ENCODE measurements at regions not wholly inside any gene's neighbourhood (a gene's known extent, or its start where the extent isn't known, plus 50 kb on each side); places are given as distances from the start of the nearest gene placed in this dataset.

DNA sequence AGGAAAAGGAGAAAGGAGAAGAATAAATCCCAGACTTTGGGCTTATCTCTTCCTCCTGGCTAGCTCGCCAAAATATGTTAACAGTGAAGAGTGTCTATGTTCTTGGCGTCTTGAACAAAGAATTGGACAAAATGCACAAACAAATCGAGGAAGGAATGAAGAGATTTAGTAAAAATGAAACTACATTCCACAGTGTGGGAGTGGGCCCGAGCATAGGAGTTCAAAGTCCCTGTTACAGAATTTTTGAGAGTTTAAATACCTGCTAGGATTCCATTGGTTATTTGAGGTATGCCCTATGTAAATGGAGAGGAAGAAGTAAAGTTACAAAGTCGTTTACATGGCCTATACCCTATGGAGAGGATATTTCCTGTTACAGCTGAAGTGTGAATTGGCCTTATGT, 525.1 kb upstream of the CNTN5 start:
- H3K79me2 ChIP-seq (ENCODE audit: insufficient read depth, low read length), result no peaks in the 10 kb centered on the region
- DNase-seq, result no peak
- peaks cover 3% of the 10 kb centered on the region; the same call in 1 of the 2 replicates for H3K4me1 ChIP-seq (ENCODE audit: insufficient read depth, low read length)
- no peak overlapping the region for H3K4ac ChIP-seq (ENCODE audit: low read depth, low read length)
- no peak overlapping the region for H3K23ac ChIP-seq (ENCODE audit: insufficient read length, low read depth, low read length)
- no peaks in the 10 kb centered on the region for H3K9me3 ChIP-seq (ENCODE audit: control insufficient read depth, low read depth, low read length)
- Mint-ChIP-seq H3K27ac (peak overlapping the region; percentile 14 to 91 (median 84); a peak in 5 of 7 replicates), H3K36me3 (ENCODE audit: insufficient read depth in 1 of 3, low read depth in 3 of 3) (peaks cover 0 to 4% (median 0%) of the 10 kb centered on the region in 3 experiments; a peak in 1 of 7 replicates), H3K27me3 (ENCODE audit: low read depth) (no peaks in the 10 kb centered on the region), H3K4me3 (no peak overlapping the region), H3K4me1 (peaks cover 17 to 24% of the 10 kb centered on the region in 2 experiments), H3K9me3 (peaks cover 0 to 3% of the 10 kb centered on the region in 2 experiments; a peak in 1 of 5 replicates)
- no peaks in the 10 kb centered on the region for H3K27me3 ChIP-seq (ENCODE audit: insufficient read depth, low read length)
- H2AFZ ChIP-seq (ENCODE audit: low read length), result no peak overlapping the region
- no peak overlapping the region for H4K91ac ChIP-seq (ENCODE audit: insufficient read length, low read depth, low read length)
- no peak overlapping the region for H2BK12ac ChIP-seq (ENCODE audit: insufficient read length, low read depth, low read length)
- H3K4me2 ChIP-seq (ENCODE audit: insufficient read depth, insufficient read length, low read length), result no peak overlapping the region
- no peak overlapping the region; the same call in 1 of the 2 replicates for H3K14ac ChIP-seq (ENCODE audit: insufficient read depth, low read length)
- no peak overlapping the region for H2BK15ac ChIP-seq (ENCODE audit: low read depth, low read length)
- H3K18ac ChIP-seq (ENCODE audit: insufficient read length, low read depth, low read length), result no peak overlapping the region
- H2AK5ac ChIP-seq (ENCODE audit: insufficient read length, low read length), result no peak overlapping the region
- TF ChIP-seq CTCF (conservative IDR thresholded peaks at IDR 0.05), result no peak
- WGBS (ENCODE audit: extremely low coverage, insufficient read length, low lambda C conversion rate), result no CpG with 5 or more reads among the region's 5 CpGs
- H3K27ac ChIP-seq (ENCODE audit: insufficient read length, low read depth, low read length), result peak overlapping the region; percentile 78
- no peaks in the 10 kb centered on the region for H3K79me1 ChIP-seq (ENCODE audit: insufficient read depth, low read depth, low read length, poor library complexity, severe bottlenecking)
- H3K56ac ChIP-seq (ENCODE audit: insufficient read length, low read depth, low read length), result no peak overlapping the region
- no peaks in the 10 kb centered on the region for H3K23me2 ChIP-seq (ENCODE audit: insufficient read length, low read depth, low read length, poor library complexity, severe bottlenecking)
- no peak overlapping the region for H3T11ph ChIP-seq (ENCODE audit: low read length)
- H4K5ac ChIP-seq (ENCODE audit: insufficient read length, low read depth, low read length), result no peak overlapping the region
- H4K8ac ChIP-seq (replicated peaks; ENCODE audit: insufficient read length, low read depth, low read length), result no peak overlapping the region
- H4K20me1 ChIP-seq (ENCODE audit: control insufficient read depth, insufficient read depth, insufficient read length), result no peaks in the 10 kb centered on the region
- H2BK5ac ChIP-seq (ENCODE audit: insufficient read length, low read length), result no peak overlapping the region
- no peak overlapping the region for H3K9ac ChIP-seq (ENCODE audit: extremely low read depth, insufficient read length, low read length)
- H2BK120ac ChIP-seq (ENCODE audit: low read depth, low read length, poor library complexity, severe bottlenecking), result no peak overlapping the region
- H2BK20ac ChIP-seq (ENCODE audit: low read depth, low read length, poor library complexity, severe bottlenecking), result no peak overlapping the region
